Stimulated activated naive CD8-positive, alpha-beta T cell treated with anti-CD3 and anti-CD28 coated beads, Interleukin-15, amount 100 ng/mL, for 72 hours (primary cell): ENCODE measurements at regions not wholly inside any gene's neighbourhood (a gene's known extent, or its start where the extent isn't known, plus 50 kb on each side); places are given as distances from the start of the nearest gene placed in this dataset.
"Not testable (repeated sequence)": the region's sequence is repeated elsewhere in the genome, so short reads cannot be mapped to it uniquely, and the experiment has no call there.

ENCODE experiments used
- ATAC-seq: fragments of 150-1000 bp; cut with Tn5 transposase; 2 replicates; pipeline ENCODE4 v1.10.0; 2021; ENCODE audit warnings: mild to moderate bottlenecking, moderate library complexity
- DNase-seq, 2 donors: peaks; one replicate each; pipeline ENCODE4 v3.0.0; 2021 to 2022
- H3K27ac Mint-ChIP-seq, 2 donors: one replicate each; pipeline ENCODE4 v1.8.0; 2022; ENCODE audit warnings: mild to moderate bottlenecking in 2 of 2, mixed read lengths in 2 of 2, moderate library complexity in 2 of 2
- H3K27me3 Mint-ChIP-seq: one replicate; pipeline ENCODE4 v1.8.0; 2022; ENCODE audit warnings: mixed read lengths
- H3K4me1 Mint-ChIP-seq: one replicate; pipeline ENCODE4 v1.8.0; 2022; ENCODE audit warnings: mild to moderate bottlenecking, mixed read lengths
- H3K4me3 Mint-ChIP-seq, 2 donors: one replicate each; pipeline ENCODE4 v1.8.0; 2022; ENCODE audit warnings: mild to moderate bottlenecking in 2 of 2, mixed read lengths in 2 of 2, moderate library complexity in 1 of 2
- H3K9me3 Mint-ChIP-seq, 2 donors: one replicate each; pipeline ENCODE4 v1.8.0; 2022; ENCODE audit warnings: mixed read lengths in 2 of 2

DNA sequence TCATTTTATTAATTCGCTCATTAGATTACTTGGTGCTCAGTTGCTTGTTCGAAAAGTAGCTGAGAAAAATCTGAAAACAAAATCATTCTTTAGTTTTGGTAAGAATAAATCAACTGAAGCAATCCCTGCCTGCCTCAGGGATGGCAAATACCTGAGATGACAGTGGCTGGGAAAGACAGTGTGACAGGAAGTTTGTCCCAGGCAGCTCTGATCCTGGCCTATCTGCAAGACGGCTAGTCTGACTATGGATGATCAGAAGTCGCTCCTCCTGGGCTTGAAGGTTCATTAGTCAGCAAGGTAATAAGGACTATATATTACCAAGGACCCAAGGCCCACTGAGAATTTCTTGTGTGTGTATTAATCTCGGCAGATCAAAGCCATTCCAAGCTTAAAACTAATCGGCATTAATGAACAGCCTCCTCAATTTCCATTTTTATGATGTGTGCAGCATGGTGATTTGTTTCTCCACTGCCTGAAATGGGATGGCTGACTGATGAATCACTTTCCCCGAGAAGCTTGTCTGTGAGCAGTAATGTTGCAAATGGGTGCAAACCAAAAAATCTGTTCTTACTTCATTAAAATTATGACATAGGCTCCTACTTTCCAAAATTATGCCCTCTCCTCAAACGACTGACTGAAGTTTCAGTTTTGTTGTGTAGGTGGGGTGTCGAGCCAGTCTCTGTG, 199.9 kb downstream of the ACTR3 start:
- H3K4me3 Mint-ChIP-seq, result no peak overlapping the region
- H3K9me3 Mint-ChIP-seq, result no peaks in the 10 kb centered on the region
- ATAC-seq (no peak), DNase-seq (no peak)
- no peaks in the 10 kb centered on the region for H3K4me1 Mint-ChIP-seq
- no peaks in the 10 kb centered on the region for H3K27me3 Mint-ChIP-seq
- H3K27ac Mint-ChIP-seq, result no peak overlapping the region

DNA sequence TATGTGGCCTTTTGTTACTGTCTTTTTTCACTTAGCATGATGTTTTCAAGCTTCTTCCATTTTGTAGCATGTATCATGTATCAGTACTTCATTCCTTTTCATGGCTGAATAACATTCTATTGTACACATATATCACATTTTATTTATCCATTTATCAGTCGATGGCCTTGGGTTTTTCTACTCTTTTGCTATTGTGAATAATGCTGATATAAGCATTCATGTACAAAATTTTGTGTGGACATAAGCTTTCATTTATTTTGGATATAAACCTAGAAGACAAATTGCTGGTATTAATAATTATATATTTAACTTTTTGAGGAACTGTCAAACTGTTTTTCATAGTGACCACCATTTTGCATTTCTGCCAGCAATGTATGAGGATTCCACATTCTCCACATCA, 201.1 kb downstream of the ACTR3 start:
- no peaks in the 10 kb centered on the region for H3K4me1 Mint-ChIP-seq
- H3K27me3 Mint-ChIP-seq, result no peaks in the 10 kb centered on the region
- H3K9me3 Mint-ChIP-seq, result peaks cover 6 to 10% of the 10 kb centered on the region in 2 donors
- ATAC-seq (no peak), DNase-seq (no peak)
- H3K27ac Mint-ChIP-seq, result no peak overlapping the region
- no peak overlapping the region for H3K4me3 Mint-ChIP-seq

DNA sequence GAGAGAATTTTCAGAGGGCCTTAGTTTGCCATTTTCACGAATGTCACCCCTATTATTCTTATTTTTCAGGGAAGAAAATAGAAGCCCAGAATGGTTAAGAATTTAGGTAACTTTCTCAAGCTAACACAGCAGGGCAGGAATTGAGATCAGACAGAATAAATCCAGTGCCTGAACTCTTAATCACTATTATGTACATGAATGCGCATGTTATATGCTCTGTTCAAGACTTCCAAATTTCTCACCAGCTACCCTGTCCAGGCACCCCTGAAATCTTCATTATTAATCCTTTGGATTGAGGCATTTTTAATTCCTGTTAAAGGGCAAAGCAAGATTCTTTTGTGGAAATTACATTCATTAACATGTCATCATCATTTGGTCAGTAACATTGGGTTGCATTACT, 218.4 kb downstream of the ACTR3 start:
- H3K27ac Mint-ChIP-seq, result no peak overlapping the region
- H3K4me3 Mint-ChIP-seq, result no peak overlapping the region
- ATAC-seq (no peak), DNase-seq (no peak)
- H3K9me3 Mint-ChIP-seq, result peaks cover 11% of the 10 kb centered on the region in 2 donors
- H3K4me1 Mint-ChIP-seq, result no peaks in the 10 kb centered on the region
- H3K27me3 Mint-ChIP-seq, result peaks cover 8% of the 10 kb centered on the region

DNA sequence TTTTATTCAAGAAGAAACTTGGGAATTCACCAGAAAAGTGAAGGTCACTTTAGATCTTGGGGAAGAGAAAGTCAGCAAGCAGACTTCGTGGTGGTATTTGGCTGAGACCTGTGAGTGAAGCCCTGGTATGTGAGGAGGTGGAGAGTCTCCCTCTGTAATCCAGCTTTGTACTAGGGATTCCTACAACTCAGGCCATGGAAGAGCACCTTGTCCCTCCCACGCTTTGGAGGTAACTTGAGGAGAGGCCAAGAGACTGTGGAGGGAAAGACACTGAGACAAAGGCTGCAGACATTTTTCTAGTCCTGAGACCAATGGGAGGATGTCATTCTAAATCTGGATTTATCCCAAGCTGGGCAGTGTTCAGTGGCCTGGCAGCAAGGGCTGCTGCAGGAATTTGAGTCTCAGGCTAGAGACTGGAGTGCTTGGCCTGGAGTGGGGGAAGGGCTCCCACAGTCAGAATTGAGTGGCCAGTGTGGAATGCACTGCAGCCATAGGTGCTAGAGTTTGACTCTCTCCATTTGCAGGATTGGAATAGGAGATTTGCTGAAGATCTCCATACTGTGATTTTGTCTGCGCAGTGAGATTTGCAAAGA, 219.0 kb downstream of the ACTR3 start:
- Mint-ChIP-seq H3K27ac (no peak overlapping the region), H3K9me3 (peaks cover 11% of the 10 kb centered on the region in 2 donors), H3K4me1 (no peaks in the 10 kb centered on the region), H3K27me3 (peaks cover 8% of the 10 kb centered on the region), H3K4me3 (no peak overlapping the region)
- no peak for ATAC-seq
- DNase-seq, result no peak

DNA sequence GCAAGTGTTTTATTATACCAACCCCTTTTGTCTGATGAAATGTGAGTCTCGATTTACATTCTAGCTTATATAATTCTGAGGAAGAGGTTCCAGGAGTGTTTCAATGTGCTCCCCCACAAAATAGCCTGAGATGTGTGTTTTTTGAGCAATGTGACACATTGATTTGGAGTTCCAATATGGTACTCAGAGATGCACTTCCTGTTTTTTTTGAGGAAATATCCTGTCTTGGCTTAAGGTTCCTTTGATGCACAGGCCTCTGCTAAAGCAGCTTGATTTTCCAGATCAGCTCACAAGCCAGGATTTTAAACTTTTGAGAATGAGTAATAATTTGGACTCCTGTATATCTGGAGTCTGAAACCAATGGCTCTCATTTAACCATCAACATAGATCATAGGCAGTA, 221.4 kb downstream of the ACTR3 start:
- H3K4me1 Mint-ChIP-seq, result no peaks in the 10 kb centered on the region
- H3K9me3 Mint-ChIP-seq, result peaks cover under 1 to 5% of the 10 kb centered on the region in 2 donors
- DNase-seq (no peak), ATAC-seq (no peak)
- peaks cover 8% of the 10 kb centered on the region for H3K27me3 Mint-ChIP-seq
- H3K27ac Mint-ChIP-seq, result no peak overlapping the region
- H3K4me3 Mint-ChIP-seq, result no peak overlapping the region

DNA sequence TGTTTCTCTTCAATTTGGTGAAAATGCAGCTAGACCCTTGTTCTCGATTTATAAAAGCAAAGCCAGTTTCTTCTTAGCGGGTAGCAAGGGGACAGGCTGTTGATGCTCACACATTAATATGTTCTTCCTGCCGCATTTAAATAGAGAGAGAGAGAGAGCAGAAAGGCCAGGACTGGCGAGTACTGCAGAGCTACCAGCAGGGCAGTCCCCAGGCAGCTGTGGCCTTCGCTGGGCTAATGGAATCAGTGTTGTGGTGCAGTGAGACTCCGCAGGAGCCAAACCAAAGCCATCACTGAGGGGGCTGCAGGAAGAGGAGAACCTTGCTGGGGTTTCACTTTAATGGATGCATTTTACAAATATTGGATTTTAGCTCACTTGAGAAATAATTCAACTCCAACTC, 223.6 kb downstream of the ACTR3 start:
- DNase-seq, result no peak
- ATAC-seq, result no peak
- H3K27me3 Mint-ChIP-seq, result peaks cover 6% of the 10 kb centered on the region
- no peaks in the 10 kb centered on the region for H3K4me1 Mint-ChIP-seq
- no peak overlapping the region for H3K4me3 Mint-ChIP-seq
- no peak overlapping the region for H3K27ac Mint-ChIP-seq
- H3K9me3 Mint-ChIP-seq, result no peaks in the 10 kb centered on the region

DNA sequence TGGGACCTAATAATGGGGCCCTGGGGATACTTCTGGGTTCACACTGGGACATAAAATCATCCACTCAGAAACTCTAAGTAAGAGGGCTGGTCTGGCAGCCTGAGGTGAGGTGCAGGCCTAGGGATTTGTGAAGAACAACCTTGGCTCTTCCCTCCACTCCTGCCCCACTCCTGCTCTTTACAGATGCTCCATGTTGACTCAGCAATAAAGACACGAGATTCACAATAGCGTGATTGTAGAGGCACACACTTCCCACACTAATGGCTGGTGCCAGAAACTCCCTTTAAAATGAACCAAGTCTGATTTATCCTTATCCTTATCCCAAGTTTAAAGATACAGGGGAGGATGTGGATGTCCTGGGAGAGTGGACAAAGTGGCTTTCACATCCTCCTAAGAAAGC, 228.2 kb downstream of the ACTR3 start:
- no peaks in the 10 kb centered on the region for H3K9me3 Mint-ChIP-seq
- no peaks in the 10 kb centered on the region for H3K4me1 Mint-ChIP-seq
- no peak overlapping the region for H3K4me3 Mint-ChIP-seq
- ATAC-seq (no peak), DNase-seq (no peak)
- peaks cover 8% of the 10 kb centered on the region for H3K27me3 Mint-ChIP-seq
- no peak overlapping the region for H3K27ac Mint-ChIP-seq

DNA sequence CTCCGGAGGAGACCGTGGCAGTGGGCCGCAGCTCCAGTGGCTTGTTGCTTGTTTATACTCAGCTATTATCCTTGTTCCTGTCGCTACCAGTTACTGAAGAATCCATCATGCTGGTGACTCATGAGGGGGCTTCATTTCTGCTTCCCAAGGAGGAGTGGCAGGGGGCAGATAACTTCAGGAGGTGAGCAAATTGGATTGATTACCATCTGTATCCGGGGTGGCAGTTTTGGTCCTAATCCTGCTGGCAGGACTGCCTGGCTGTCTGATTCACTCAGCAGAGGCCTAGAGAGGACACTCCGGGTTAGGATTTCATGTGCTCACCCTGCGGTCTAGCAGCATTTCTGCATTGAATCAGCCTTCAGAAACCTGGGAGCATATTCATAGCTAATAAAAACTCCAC, 230.0 kb downstream of the ACTR3 start:
- no peak overlapping the region for H3K27ac Mint-ChIP-seq

DNA sequence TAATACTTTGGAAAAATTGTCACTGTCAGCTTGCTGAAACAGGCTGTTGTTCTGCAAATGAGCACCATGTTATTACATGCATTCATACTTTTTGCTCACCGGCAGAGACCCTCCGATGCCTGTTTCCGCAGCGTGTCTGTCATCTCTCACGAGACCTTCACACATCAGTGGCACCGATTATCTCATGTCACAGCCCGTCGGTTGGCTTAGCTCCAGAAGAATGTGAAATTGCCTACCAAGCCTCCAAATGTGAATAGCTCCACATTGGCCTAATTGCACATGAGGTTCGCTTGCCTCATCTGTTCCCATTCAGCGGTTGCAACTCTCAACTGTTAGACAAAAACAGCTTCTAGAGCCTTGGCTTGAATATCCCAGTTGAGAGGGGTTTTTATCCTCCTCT, 233.0 kb downstream of the ACTR3 start:
- no peaks in the 10 kb centered on the region for H3K9me3 Mint-ChIP-seq
- no peaks in the 10 kb centered on the region for H3K4me1 Mint-ChIP-seq
- DNase-seq (no peak), ATAC-seq (no peak)
- no peak overlapping the region for H3K27ac Mint-ChIP-seq
- H3K27me3 Mint-ChIP-seq, result peaks cover 8% of the 10 kb centered on the region
- no peak overlapping the region for H3K4me3 Mint-ChIP-seq

More for the DNA sequence above, 230.0 kb downstream of the ACTR3 start:
- H3K4me3 Mint-ChIP-seq, result no peak overlapping the region
- ATAC-seq, result no peak
- no peaks in the 10 kb centered on the region for H3K9me3 Mint-ChIP-seq
- H3K4me1 Mint-ChIP-seq, result no peaks in the 10 kb centered on the region
- DNase-seq, result no peak
- peaks cover 8% of the 10 kb centered on the region for H3K27me3 Mint-ChIP-seq

DNA sequence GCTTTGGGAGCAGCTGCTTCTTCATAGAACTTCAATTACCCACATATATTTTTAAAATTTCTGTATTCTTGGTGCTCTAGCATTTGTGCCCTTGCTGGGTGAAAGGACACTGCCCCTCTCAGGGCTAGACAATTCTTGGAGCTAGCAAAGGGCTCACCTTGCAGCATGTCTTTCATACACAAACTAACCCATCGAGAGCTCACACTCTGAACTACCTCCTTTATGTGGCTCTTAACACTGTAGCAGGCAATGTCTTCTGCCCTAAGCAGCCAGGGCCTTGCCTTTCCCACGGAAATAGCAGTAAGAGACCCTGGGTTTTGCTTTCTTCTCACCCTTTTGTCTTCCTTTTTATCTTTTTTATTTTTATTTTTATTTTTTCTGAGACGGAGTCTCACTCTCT, 234.0 kb downstream of the ACTR3 start:
- ATAC-seq (no peak), DNase-seq (no peak)
- no peaks in the 10 kb centered on the region for H3K4me1 Mint-ChIP-seq
- no peak overlapping the region for H3K27ac Mint-ChIP-seq
- H3K9me3 Mint-ChIP-seq, result no peaks in the 10 kb centered on the region
- no peak overlapping the region for H3K4me3 Mint-ChIP-seq
- H3K27me3 Mint-ChIP-seq, result peaks cover 8% of the 10 kb centered on the region

DNA sequence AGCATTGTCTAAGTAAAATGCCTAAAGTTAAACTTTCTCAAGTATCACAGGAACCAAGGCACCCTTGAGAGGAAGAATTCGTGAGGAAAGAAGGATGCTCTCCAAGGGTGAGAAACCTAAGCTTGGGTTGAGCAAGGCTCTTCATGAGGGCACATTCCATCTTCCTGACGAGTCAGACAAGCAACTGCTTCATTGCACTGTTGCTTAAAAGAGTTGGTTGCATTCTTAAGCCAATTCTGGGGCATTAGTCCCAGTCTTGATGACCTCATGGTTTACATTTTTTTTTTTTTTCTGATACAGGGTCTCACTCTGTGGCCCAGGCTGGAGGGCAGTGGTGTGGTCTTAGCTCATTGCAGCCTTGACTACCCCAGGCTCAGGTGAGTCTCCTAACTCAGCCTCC, 237.5 kb downstream of the ACTR3 start:
- ATAC-seq (no peak), DNase-seq (no peak)
- Mint-ChIP-seq H3K4me3 (no peak overlapping the region), H3K27me3 (peaks cover 11% of the 10 kb centered on the region), H3K9me3 (no peaks in the 10 kb centered on the region), H3K4me1 (no peaks in the 10 kb centered on the region), H3K27ac (no peak overlapping the region)

DNA sequence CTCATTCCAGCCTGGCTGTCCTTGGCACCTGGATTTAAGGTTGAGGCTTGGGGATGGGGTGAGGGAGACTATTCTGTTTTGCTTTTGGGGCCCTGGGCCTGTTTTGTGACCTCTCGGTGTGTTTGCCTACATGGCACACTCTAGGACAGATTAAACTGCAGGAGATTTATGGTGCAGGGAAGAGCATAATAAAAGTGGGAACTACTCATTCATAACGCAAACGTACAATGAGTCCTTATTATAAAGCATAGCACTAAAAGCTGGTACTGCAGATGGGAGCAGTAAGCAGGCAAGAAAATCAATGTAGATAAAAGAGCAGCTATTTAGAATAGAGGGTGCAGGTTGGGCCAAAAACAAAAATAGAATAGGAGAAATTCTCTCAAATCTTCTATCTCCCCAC, 238.4 kb downstream of the ACTR3 start:
- no peak overlapping the region for H3K27ac Mint-ChIP-seq
- no peaks in the 10 kb centered on the region for H3K9me3 Mint-ChIP-seq
- no peak overlapping the region for H3K4me3 Mint-ChIP-seq
- H3K27me3 Mint-ChIP-seq, result peaks cover 11% of the 10 kb centered on the region
- ATAC-seq (no peak), DNase-seq (no peak)
- H3K4me1 Mint-ChIP-seq, result no peaks in the 10 kb centered on the region

DNA sequence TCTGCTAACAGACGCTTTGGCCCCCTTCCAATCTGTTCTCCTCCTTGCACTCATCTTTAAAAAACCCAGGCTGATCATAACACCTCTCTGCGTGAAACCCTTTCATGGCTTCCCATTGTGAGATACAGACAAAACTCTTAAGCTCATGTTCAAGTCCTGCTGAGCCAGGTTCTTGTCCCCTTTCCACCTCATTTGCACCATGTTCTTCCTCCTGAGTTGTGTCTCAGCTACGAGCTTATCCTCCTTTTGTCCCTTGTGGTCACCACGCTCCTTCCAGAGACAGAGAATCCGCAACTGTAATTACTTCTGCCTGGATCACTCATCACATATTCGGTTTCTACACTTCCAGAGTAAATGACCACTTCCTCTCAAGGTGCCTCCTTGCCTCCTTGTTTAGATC, 238.8 kb downstream of the ACTR3 start:
- Mint-ChIP-seq H3K4me1 (no peaks in the 10 kb centered on the region), H3K4me3 (no peak overlapping the region), H3K27me3 (peaks cover 11% of the 10 kb centered on the region), H3K27ac (no peak overlapping the region), H3K9me3 (no peaks in the 10 kb centered on the region)
- ATAC-seq (no peak), DNase-seq (no peak)

DNA sequence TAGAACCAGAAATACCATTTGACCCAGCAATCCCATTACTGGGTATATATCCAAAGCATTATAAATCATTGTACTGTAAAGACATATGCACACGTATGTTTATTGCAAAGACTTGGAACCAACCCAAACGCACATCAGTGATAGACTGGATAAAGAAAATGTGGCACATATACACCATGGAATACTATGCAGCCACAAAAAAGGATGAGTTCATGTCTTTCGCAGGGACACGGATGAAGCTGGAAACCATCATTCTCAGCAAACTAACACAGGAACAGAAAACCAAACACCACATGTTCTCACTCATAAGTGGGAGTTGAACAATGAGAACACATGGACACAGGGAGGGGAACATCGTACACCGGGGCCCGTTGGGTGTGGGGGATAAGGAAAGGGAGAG, 242.2 kb downstream of the ACTR3 start:
- H3K27me3 Mint-ChIP-seq, result peaks cover 11% of the 10 kb centered on the region
- not testable (repeated sequence) for H3K4me3 Mint-ChIP-seq, ATAC-seq, H3K27ac Mint-ChIP-seq, H3K4me1 Mint-ChIP-seq, DNase-seq, H3K9me3 Mint-ChIP-seq

DNA sequence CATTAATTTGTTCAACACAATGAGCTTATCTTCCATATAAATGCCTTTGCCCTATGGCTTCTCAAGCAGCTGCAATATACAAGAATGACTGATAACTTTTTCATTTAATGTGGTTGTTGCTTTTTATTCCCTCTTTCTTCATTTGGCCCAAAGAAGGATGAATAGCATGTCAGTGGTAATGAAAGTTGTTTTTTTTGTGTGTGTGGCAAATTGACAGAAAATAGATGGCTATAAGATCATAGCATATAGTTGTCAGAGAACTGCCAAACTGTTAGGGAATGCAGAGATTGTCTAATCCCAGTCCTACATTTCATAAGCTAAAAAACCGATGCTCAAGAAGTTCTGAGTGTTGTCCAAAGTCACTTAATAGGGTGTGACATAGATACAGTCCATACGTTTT, 244.3 kb downstream of the ACTR3 start:
- no peak overlapping the region for H3K4me3 Mint-ChIP-seq
- DNase-seq, result no peak
- no peak overlapping the region for H3K27ac Mint-ChIP-seq
- H3K27me3 Mint-ChIP-seq, result peaks cover 11% of the 10 kb centered on the region
- no peaks in the 10 kb centered on the region for H3K9me3 Mint-ChIP-seq
- no peaks in the 10 kb centered on the region for H3K4me1 Mint-ChIP-seq
- no peak for ATAC-seq

DNA sequence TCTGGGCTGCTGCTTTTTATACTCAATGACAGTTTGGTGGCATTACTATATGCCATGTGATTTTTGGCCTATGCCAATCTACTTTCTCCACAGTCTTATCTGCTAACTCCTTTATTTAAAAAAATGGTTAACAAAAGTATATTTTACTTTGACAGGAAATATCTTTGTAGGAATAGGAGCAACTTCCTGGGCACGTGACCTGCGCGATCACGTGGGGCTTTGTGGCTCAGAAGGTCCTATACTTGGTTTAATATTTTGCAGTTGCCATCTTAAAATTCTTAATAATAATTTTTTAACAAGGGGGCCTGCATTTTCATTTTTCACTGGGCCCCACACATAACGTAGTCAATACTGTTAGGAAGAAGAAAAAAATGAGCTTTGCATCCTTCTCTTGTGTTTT, 249.7 kb downstream of the ACTR3 start:
- Mint-ChIP-seq H3K27ac (no peak overlapping the region), H3K4me1 (no peaks in the 10 kb centered on the region), H3K9me3 (no peaks in the 10 kb centered on the region), H3K4me3 (no peak overlapping the region), H3K27me3 (no peaks in the 10 kb centered on the region)
- ATAC-seq (no peak), DNase-seq (no peak)
